HG03565 (cell line): ENCODE measurements at regions not wholly inside any gene's neighbourhood (a gene's known extent, or its start where the extent isn't known, plus 50 kb on each side); places are given as distances from the start of the nearest gene placed in this dataset.

ENCODE experiments used
- ATAC-seq: cut with Tn5 transposase; IDR thresholded peaks from one replicate; pipeline ENCODE4 v1.9.1; 2021; ENCODE audit warnings: mild to moderate bottlenecking, moderate library complexity; ENCODE audit not compliant: unreplicated experiment

DNA sequence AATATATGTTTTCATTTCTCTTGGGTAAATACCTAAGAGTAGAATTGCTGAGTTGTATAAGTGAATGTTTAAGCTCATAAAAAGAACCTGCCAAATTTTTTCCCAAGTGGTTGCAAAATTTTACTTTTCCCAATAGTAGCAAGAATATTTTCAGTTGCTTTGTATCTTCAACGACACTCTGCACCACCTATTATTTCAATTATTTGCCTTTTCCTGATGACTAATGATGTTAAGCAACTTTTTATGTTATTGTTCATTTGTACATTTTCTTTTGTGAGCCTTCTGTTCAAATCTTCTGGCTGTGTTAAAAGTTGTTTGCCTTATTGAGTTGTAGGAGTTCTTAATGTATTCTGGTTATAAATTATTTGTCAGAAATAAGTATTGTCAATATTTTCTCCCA is 299.1 kb upstream of the NRIP1 start:
- ATAC-seq = no peak

DNA sequence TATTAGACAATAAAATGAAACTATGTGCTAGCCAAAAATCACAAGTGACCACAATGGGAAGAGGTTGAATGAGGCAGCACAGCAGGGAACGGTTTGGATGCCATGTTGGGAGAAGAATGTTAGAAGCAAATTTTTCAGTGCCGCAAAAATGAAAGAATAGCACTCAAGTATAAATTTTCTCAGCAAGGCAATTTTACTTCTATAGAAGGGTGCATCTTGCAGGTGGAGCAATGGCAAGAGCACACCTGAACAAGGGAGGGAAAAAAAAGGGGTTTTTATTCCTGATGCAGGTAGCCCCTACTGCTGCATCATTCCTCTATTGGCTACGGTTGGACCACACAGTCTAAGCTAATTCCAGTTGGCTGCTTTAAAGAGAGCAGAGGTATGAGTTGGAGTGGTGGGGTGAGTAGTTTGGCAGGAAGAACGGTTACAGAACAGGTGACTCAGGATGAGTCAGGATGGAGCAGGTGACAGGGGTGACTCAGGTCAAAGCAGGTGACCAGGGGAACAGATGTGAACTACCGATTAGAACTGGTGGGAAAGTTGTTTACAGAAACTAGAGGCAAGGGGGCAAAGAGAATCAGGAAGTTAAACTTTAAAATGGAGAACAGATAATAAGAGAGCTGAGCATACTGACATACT is 301.1 kb upstream of the NRIP1 start:
- ATAC-seq = no peak

DNA sequence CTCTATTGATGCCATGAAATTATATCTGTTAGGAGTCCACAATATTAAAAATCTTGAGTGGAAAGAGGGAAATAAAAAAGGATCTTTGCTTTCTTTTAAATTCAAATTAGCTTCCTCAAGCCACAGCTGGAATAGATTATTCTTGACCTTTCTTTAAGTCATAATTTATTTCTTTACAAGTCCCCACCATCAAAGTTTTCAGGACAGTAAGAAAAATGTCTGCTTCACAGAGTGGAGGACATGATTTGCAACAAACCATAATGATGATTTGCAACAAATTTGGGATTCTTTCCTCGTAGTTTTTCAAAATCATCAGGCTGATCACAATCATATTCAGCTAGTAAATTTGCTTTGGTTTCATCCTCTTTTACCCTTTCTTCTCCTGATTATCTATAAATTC is 301.8 kb upstream of the NRIP1 start:
- ATAC-seq = no peak

DNA sequence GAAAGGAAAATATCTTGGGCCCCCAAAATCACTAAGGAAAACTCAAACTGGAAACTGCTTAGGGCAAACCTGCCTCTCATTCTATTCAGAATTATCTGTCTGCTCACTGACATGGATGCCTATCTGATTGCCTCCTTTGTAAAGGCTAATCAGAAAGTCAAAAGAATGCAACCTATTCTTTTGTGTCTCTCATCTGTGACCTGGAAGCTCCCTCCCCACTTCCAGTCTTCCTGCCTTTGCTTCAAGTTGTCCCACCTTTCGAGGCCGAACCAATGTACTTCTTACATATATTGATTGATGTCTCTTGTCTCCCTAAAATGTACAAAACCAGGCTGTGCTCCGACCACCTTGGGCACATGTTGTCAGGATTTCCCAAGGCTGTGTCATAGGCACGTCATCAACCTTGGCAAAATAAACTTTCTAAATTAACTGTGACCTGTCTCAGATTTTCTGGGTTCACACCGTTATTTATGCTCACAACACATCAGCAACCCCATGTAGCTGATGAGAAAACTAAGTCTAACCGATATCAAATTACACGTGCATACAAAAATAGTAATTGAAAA is 302.3 kb upstream of the NRIP1 start:
- ATAC-seq = no peak

DNA sequence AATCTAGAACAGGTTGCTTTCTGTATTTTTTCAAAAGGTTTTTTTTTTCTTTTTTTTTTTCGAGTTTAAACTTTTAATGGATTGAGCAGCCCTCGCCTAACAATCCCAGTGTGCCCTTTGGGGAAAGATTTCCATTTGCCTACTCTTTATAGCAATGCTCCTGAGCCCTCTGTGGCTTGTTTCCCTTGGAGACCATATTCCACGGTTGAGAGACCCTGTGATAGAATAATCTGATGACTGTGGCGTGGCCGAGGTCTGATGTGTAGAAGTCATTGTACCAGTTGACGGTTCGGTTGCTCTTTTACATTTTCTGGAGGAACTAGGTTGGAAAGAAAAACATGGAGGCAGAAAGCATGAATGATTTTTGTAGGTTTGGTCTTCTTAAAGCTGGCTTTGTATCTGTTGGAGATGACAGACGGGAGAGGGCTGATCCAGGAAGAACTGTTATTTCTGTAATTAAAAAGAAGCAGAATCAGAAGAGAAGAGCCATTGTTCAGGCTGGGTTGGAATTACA is 305.7 kb upstream of the NRIP1 start:
- no peak for ATAC-seq

DNA sequence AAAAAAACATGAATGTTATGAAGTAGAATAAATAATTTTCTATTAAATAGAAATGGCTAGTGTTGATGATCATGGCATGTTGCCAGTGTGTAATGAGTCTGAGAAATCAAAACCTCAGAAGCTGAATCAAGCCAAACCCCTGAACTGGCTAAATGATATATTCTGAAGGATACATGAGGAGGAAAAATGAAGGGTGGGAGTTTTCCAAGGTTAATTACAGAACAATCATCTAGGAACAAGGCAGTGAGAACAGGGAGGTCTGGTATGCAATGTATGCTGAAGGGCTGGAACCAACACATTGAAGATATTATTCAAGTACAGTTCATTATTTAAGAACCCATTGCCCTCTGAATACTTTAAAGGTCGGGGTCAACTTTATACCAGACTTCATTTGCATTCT is 309.1 kb upstream of the NRIP1 start:
- ATAC-seq = no peak

DNA sequence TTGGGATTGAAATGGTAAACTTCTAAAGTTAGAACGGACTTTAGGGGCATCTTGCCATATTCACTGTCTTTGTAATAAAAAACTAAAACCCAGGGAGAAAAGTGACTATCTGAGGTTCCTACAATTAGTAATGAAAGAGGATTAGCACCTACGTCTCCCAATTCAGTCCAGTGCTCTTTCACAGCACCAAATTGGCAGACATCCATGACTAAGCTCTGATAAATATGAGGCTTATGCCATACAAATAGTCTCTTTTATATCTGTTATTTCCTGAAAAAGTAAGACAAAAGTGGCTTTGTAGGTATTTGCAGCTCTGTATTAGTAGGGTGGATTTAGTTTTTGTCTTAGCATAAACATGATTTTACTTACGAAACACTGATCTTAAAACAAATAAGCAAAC is 315.0 kb upstream of the NRIP1 start:
- ATAC-seq = no peak

DNA sequence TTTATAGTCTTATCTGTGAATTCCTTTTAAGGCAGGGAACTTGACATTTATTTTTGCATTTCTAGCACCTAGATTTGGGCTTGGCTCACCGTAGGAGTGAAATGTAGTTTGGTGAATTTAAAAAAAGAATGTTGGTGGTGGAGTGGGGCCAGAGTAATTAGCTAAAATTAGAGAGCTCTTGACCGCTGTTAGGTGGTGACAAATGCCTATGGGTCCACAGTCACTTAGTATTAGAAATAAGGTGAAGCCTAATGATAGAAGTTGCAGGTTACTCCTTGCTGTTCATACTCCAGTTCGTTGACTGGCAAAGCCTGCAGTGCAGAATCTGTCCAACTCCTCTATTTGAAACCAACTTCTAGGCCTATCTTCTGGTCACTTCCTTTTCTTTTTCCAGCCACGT is 318.8 kb upstream of the NRIP1 start:
- ATAC-seq = no peak

DNA sequence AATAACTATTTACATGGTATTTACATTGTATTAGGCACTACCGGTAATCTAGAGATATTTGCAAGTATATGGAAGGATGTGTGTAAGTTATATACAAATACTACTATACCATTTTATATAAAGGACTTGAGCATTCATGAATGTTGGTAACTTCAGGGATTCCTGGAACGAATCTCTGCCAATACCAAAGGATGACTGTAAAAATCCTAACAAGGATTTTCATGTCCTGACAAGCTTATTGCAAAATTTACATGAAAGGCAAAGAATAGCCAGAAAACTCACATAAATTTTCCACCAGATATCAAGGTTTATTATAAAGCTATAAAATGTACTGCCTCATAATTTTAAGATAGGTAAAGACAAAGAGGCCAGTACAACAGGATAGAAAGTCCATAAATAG is 325.2 kb upstream of the NRIP1 start:
- ATAC-seq = no peak

DNA sequence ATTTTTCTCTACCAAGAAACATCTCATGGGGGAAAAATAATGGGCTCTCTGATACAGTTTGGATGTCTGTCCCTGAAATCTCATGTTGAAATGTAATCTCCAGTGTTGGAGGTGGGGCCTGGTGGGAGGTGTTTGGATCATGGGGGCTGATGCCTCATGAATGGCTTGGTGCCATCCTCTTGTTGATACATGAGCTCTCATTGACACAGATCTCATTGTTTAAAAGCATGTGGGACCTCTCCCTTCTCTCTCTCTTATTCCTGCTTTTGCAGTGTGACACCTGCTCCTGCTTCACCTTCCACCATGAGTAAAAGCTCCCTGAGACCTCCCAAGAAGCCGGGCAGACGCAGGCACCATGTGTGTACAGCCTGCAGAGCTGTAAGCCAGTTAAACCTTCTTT is 332.5 kb upstream of the NRIP1 start:
- no peak for ATAC-seq

DNA sequence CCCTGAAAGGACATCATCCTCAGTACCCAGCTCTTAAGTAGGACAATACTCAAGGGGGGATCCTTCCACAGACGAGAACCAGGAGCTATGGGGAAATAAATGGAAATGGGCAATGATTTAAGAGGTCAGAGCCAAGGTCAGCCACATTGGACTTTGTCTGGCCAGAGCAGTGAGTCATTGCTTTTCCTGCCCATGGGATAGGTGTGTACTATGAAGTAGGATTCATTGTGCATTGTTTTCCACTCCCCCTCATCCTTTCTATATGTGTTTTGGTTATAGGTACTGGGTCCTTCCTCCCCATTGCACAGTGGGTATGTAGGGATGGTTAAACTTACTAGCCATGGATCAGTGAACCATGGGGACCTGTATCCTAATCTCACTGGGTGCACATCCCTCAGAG is 328.9 kb upstream of the USP25 start:
- ATAC-seq = no peak

DNA sequence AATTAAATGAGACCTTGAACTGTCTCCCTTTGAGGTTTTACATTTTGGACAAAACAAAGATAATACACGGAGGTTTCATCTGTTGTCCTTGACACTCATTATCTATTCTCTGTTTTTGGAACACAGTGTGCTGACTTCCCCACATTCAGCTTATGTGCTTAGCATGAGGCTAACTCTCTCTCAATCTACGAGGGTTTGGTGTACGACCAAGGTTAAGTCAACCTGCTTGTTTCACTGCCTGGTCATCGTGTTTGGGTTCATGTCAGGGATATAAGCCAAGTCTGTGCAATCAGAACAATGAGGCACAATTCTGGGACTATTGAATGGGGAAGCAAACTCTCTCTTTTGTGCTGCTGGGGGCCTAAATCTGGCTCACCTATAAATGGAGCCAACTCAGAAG is 328.5 kb upstream of the USP25 start:
- no peak for ATAC-seq

DNA sequence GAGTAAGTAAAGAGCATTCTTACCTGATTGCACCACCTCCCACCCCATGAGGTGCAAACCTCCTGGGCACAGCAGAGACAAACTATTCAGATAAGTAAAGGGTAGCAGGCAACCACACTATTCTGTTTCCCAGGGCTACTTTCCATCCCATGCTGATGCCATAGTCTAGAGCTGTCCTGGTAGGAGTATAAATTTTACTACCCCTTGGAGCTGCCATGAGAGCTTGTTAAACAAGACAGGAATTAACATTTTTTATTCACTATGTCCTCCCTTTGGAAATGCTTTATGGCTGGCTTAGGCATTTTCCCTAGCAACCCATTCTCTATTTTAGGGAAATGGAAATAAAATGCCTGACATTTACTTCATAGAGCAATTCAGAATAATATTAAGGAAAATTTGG is 324.6 kb upstream of the USP25 start:
- no peak for ATAC-seq

DNA sequence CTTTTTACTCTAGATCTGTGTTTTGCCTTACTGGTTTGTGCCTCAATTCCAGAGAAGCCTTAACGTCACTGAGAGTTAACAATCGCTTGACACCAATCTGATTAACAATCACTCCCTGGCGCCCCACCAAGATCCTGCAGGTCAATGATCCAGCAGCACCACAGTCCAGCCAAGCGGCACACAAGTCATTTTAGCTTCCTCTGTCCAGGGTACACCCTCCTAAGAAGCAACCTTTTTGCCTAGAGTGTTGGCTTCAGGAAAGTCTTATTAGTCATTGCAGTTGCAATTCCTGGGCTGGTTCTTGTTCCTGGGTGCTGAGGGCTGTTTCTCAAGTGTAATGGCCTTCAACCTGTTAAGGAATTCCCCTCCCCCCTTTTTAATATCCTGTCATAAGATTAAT is 323.0 kb upstream of the USP25 start:
- no peak for ATAC-seq

DNA sequence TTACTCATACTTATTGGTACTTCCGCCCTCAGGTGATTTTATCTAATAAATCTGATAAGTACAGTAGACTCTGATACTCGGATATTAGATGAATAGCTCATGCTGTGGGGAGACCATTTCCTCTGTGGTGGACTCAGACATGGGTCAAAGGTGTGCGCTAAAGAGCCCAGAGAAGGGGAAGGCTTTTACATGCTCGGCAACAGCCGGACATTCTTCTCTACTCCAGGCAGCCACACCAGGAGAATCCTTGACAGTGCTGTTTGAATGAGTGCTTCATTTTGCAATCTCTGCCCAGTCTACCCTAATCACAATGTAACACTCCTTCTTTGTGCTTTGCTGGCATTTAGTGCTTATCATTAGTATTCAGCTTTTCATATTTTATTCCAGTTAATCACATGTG is 322.2 kb upstream of the USP25 start:
- ATAC-seq = no peak

DNA sequence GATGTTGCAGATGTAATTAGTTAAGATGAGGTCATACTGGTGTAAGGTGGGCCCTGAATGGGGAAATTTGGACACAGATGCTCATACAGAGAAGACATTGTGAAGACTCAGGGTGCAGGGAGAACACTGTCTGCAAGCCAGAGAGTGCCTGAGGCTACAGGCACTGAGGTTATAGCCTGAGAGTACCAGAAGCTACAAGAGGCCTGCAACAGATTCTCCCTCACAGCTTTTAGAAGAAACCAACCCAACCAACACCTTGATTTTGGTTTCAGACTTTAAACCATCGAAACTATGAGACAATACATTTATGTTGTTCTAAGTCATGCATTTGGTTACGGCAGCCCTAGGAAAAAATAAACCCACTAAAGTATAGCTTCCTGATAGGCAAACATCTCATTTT is 321.7 kb upstream of the USP25 start:
- peak; percentile 97 for ATAC-seq

DNA sequence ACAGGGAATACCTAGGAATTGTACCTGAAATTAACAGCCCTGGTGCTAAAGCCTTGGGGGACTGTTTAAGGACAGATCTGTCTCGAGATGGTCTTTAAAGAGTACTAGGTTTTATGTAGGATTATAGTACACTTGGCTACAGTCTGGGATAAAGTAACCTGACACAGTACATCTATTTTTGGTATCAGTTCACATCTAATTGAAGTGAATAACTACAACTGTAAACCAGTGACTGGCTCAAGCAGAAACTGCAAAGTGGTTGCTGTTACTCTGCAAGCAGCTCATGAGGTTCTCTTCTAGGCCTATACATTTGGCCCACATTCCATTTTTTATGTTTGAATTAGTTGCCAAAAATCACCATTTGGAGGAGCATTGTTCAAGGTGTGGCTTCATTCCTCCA is 320.8 kb upstream of the USP25 start:
- no peak for ATAC-seq

DNA sequence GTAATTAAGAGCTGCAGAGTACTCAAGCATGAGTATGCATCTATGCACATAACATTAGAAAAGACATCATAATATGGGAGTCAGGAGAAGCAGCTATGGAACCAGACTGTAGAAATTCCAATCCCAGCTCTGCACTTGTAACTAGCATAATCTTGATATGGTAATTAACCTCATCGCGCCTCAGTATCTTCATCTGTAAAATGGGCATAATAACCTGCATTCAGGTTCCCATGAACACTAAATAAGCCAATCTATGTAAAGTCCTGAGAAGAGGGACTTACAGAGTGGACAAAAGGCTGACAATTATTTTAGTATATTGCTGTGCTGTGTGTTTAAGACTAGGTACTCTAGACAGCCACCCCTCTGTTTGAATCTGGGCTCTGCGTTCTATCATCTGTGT is 318.9 kb upstream of the USP25 start:
- ATAC-seq = no peak

DNA sequence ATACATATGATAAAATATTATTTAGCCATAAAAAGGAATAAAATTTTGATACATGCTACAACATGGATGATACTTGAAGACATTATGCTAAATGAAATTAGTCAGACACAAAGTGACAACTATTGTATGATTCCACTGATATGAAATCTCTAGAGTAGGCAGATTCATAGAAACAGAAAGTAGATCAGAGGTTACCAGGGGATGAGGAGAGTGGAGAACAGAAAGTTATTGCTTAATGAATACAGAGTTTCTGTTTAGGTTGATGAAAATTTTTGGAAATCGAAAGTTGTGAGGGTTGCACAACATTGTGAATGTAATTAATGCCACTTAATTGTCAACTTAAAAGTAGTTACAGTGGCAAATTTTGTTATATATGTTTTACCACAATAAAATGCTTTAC is 315.7 kb upstream of the USP25 start:
- ATAC-seq = peak; percentile 69

DNA sequence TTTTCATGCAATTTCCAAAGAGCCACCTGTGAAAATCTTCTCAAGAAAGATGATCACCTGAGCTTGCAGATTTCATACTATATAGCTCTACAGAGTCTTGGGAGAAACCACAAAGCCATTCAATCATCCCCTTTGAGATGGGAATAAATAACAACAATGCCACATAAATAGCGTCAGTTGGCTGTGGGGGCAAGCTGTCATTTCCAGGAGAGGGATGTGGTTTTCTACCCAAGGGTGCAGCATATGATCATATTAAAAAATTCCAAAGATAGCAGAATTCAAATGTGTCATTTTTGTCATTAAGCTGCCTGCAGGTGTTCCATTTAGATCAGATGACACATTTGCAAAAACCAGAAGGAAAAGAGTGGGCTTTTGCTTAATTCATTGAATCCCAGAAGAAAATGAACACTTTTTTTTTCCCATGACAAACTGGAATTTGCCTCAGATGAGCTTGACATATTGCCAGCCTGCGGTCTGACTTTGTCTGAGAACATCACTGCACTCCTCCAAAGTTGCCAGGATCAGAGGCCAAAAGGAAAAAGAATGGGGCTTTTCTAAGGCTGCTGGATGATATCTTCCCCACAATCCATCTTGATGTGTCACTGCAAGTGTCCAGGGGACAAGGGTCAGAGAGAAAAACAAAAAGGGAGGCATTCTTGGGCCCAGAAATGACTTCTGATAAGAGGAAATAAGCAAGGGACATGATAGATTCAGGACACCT is 314.1 kb upstream of the USP25 start:
- ATAC-seq = no peak

DNA sequence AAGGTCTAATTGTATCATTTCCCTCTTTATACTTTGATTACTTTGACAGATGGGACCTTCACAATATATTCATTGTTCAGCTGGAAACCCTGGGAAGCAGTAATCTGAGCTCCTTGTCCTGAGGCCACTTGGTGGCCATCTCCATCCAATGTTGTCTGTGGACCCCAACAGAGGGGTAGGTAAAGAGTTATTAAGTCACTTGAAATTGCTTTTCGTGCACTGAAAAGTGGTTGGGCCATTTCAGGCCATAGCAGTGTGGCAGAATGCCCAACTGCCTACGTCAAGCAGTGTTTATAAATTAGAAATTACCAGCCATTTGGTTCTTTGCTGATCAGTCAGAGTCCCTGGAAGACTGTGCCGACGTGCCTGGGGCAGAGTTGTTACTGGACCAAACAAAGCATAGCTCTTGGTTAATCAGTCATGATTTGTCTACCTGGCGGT is 308.3 kb upstream of the USP25 start:
- no peak for ATAC-seq

DNA sequence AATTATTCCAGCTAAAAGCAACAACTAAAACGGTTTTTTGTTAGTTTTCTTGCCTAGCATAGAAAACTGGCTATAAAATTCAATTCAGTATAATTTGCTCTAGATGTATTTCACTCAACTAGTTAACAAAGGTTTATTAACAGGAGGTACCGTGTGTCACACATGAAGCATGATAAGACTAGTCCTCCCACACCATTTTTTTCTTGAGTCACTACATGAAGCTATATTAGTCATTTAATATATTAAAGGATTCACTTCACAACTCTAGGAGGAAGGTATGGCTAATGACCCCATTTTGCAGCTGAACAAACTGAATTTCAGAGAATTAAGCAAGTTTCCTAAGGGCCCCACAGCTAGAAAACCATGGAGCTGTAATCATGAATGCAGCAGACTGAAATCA is 307.8 kb upstream of the USP25 start:
- no peak for ATAC-seq
